ENCODE measurements at regions not wholly inside any gene's neighbourhood (a gene's known extent, or its start where the extent isn't known, plus 50 kb on each side); places are given as distances from the start of the nearest gene placed in this dataset.

DNA sequence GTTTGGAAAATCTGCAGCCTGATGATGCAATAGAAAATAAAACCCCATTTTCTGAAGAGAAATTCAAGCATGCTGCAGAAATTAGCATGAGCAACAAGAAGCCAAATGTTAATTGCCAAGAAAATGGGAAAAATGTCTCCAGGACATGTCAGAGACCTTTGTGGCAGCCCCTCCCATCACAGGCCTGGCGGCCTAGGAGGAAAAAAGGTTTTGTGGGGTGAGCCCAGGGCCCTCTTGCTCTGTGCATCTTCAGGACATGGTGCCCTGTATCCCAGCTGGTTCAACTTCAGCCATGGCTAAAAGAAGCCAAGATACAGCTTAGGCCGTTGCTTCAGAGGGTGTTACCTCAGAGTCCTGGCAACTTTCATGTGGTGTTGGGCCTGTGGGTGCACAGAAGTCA, 775.5 kb upstream of the SEL1L start:
- TF ChIP-seq, protein P1, sequence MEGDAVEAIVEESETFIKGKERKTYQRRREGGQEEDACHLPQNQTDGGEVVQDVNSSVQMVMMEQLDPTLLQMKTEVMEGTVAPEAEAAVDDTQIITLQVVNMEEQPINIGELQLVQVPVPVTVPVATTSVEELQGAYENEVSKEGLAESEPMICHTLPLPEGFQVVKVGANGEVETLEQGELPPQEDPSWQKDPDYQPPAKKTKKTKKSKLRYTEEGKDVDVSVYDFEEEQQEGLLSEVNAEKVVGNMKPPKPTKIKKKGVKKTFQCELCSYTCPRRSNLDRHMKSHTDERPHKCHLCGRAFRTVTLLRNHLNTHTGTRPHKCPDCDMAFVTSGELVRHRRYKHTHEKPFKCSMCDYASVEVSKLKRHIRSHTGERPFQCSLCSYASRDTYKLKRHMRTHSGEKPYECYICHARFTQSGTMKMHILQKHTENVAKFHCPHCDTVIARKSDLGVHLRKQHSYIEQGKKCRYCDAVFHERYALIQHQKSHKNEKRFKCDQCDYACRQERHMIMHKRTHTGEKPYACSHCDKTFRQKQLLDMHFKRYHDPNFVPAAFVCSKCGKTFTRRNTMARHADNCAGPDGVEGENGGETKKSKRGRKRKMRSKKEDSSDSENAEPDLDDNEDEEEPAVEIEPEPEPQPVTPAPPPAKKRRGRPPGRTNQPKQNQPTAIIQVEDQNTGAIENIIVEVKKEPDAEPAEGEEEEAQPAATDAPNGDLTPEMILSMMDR (IDR thresholded peaks at IDR 0.05), result no peak
- no peak for TF ChIP-seq POLR2A (IDR thresholded peaks at IDR 0.05)

Data from ovary (tissue), 3 donors.